HepG2 (cell line): ENCODE measurements at regions not wholly inside any gene's neighbourhood (a gene's known extent, or its start where the extent isn't known, plus 50 kb on each side); places are given as distances from the start of the nearest gene placed in this dataset.

Source experiments
- EHMT2 ChIP-seq: fragments of 200-600 bp; sonication (generic); IDR thresholded peaks from 2 replicates; pipeline ENCODE4 v1.7.0; 2017; ENCODE audit warnings: antibody characterized with exemption, low read depth, low read length, borderline replicate concordance
- GTF2F1 ChIP-seq: fragments of 150-350 bp; IDR thresholded peaks from 2 replicates; pipeline ENCODE4 v1.6.1; 2014; ENCODE audit warnings: low read length
- HDAC2 ChIP-seq: sonication (generic); formaldehyde crosslinking; IDR thresholded peaks from 2 replicates; pipeline ENCODE4 v1.4.0; 2020; ENCODE audit warnings: missing genetic modification reagents
- POGZ ChIP-seq: sonication (generic); formaldehyde crosslinking; IDR thresholded peaks from 2 replicates; pipeline ENCODE4 v1.4.0; 2020; ENCODE audit warnings: mild to moderate bottlenecking, missing genetic modification reagents
- REPIN1 ChIP-seq: sonication (generic); formaldehyde crosslinking; IDR thresholded peaks from 2 replicates; pipeline ENCODE4 v1.8.0; 2022; ENCODE audit warnings: missing genetic modification reagents, low read depth, mild to moderate bottlenecking, borderline replicate concordance
- RFXANK ChIP-seq: IDR thresholded peaks from 2 replicates; pipeline ENCODE4 v1.6.1; 2016
- ZNF775 ChIP-seq: sonication (generic); formaldehyde crosslinking; IDR thresholded peaks from 2 replicates; pipeline ENCODE4 v1.4.0; 2020; ENCODE audit warnings: missing genetic modification reagents, mild to moderate bottlenecking, moderate library complexity, borderline replicate concordance
- TF ChIP-seq, protein P1 (sequence below): sonication (generic); formaldehyde crosslinking; IDR thresholded peaks from 2 replicates; pipeline ENCODE4 v1.4.0; 2020; ENCODE audit warnings: missing genetic modification reagents
- TF ChIP-seq, protein P2 (sequence below), 2 experiments: IDR thresholded peaks; 2 replicates each; pipeline ENCODE4 v1.6.1; 2011 to 2012; ENCODE audit warnings: low read length in 2 of 2, borderline replicate concordance in 1 of 2, low read depth in 1 of 2, mild to moderate bottlenecking in 1 of 2, moderate library complexity in 1 of 2
- TF ChIP-seq, protein P3 (sequence below): sonication (generic); formaldehyde crosslinking; IDR thresholded peaks from 2 replicates; pipeline ENCODE4 v1.5.0; 2020; ENCODE audit warnings: mild to moderate bottlenecking, missing genetic modification reagents, moderate library complexity
- TF ChIP-seq, protein P4 (sequence below): sonication (generic); formaldehyde crosslinking; IDR thresholded peaks from 2 replicates; pipeline ENCODE4 v1.5.0; 2020; ENCODE audit warnings: mild to moderate bottlenecking, missing genetic modification reagents, borderline replicate concordance
- TF ChIP-seq, protein P5 (sequence below): sonication (generic); formaldehyde crosslinking; IDR thresholded peaks from 2 replicates; pipeline ENCODE4 v1.8.1; 2023; ENCODE audit warnings: missing genetic modification reagents, inconsistent platforms, borderline replicate concordance

DNA sequence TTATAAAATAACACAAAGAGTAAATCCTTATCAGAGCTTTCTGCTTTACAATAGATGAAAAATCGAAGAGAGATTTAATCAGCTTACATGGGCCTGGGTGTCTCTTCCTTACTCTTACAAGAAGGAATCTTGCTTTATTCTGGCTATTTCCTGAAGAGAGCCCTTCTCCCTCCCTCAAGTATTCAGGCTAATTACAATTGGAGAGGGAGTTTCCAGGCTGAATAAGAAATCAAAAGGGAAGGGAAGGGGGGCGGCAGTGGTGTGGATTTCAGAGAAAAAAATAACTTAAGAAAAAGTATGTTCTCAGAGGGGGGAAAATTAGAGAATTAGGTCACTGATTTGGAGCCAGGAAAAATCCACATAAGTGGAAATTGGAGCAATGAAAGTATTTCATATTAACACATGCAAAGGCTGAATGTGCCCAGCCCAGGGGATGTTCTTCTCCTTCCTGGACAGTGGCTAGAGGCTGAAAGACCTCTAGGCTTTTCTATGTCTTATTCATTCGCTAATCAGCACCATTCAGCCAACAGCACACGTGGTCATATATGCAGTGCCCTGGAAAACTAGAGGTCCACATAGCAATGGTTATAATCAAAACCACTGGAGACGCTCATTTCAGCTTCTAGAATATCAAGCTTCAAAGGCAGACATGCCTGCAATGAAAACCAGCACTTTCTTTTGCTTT lies 158.9 kb upstream of the BTG1 start:
- TF ChIP-seq RFXANK (CRISPR knock-in tag) (no peak), GTF2F1 (no peak), REPIN1 (CRISPR knock-in tag) (no peak), EHMT2 (no peak), POGZ (CRISPR knock-in tag) (no peak), ZNF775 (CRISPR knock-in tag) (no peak), HDAC2 (CRISPR knock-in tag) (no peak)
- TF ChIP-seq, protein P1, sequence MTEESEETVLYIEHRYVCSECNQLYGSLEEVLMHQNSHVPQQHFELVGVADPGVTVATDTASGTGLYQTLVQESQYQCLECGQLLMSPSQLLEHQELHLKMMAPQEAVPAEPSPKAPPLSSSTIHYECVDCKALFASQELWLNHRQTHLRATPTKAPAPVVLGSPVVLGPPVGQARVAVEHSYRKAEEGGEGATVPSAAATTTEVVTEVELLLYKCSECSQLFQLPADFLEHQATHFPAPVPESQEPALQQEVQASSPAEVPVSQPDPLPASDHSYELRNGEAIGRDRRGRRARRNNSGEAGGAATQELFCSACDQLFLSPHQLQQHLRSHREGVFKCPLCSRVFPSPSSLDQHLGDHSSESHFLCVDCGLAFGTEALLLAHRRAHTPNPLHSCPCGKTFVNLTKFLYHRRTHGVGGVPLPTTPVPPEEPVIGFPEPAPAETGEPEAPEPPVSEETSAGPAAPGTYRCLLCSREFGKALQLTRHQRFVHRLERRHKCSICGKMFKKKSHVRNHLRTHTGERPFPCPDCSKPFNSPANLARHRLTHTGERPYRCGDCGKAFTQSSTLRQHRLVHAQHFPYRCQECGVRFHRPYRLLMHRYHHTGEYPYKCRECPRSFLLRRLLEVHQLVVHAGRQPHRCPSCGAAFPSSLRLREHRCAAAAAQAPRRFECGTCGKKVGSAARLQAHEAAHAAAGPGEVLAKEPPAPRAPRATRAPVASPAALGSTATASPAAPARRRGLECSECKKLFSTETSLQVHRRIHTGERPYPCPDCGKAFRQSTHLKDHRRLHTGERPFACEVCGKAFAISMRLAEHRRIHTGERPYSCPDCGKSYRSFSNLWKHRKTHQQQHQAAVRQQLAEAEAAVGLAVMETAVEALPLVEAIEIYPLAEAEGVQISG (CRISPR knock-in tag), result no peak
- TF ChIP-seq, protein P2, sequence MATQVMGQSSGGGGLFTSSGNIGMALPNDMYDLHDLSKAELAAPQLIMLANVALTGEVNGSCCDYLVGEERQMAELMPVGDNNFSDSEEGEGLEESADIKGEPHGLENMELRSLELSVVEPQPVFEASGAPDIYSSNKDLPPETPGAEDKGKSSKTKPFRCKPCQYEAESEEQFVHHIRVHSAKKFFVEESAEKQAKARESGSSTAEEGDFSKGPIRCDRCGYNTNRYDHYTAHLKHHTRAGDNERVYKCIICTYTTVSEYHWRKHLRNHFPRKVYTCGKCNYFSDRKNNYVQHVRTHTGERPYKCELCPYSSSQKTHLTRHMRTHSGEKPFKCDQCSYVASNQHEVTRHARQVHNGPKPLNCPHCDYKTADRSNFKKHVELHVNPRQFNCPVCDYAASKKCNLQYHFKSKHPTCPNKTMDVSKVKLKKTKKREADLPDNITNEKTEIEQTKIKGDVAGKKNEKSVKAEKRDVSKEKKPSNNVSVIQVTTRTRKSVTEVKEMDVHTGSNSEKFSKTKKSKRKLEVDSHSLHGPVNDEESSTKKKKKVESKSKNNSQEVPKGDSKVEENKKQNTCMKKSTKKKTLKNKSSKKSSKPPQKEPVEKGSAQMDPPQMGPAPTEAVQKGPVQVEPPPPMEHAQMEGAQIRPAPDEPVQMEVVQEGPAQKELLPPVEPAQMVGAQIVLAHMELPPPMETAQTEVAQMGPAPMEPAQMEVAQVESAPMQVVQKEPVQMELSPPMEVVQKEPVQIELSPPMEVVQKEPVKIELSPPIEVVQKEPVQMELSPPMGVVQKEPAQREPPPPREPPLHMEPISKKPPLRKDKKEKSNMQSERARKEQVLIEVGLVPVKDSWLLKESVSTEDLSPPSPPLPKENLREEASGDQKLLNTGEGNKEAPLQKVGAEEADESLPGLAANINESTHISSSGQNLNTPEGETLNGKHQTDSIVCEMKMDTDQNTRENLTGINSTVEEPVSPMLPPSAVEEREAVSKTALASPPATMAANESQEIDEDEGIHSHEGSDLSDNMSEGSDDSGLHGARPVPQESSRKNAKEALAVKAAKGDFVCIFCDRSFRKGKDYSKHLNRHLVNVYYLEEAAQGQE (IDR thresholded peaks at IDR 0.05; ENCODE audit: borderline replicate concordance in 1 of 2, low read depth in 1 of 2, low read length in 2 of 2), result no peak
- TF ChIP-seq, protein P3, sequence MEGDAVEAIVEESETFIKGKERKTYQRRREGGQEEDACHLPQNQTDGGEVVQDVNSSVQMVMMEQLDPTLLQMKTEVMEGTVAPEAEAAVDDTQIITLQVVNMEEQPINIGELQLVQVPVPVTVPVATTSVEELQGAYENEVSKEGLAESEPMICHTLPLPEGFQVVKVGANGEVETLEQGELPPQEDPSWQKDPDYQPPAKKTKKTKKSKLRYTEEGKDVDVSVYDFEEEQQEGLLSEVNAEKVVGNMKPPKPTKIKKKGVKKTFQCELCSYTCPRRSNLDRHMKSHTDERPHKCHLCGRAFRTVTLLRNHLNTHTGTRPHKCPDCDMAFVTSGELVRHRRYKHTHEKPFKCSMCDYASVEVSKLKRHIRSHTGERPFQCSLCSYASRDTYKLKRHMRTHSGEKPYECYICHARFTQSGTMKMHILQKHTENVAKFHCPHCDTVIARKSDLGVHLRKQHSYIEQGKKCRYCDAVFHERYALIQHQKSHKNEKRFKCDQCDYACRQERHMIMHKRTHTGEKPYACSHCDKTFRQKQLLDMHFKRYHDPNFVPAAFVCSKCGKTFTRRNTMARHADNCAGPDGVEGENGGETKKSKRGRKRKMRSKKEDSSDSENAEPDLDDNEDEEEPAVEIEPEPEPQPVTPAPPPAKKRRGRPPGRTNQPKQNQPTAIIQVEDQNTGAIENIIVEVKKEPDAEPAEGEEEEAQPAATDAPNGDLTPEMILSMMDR, result no peak
- TF ChIP-seq, protein P4, sequence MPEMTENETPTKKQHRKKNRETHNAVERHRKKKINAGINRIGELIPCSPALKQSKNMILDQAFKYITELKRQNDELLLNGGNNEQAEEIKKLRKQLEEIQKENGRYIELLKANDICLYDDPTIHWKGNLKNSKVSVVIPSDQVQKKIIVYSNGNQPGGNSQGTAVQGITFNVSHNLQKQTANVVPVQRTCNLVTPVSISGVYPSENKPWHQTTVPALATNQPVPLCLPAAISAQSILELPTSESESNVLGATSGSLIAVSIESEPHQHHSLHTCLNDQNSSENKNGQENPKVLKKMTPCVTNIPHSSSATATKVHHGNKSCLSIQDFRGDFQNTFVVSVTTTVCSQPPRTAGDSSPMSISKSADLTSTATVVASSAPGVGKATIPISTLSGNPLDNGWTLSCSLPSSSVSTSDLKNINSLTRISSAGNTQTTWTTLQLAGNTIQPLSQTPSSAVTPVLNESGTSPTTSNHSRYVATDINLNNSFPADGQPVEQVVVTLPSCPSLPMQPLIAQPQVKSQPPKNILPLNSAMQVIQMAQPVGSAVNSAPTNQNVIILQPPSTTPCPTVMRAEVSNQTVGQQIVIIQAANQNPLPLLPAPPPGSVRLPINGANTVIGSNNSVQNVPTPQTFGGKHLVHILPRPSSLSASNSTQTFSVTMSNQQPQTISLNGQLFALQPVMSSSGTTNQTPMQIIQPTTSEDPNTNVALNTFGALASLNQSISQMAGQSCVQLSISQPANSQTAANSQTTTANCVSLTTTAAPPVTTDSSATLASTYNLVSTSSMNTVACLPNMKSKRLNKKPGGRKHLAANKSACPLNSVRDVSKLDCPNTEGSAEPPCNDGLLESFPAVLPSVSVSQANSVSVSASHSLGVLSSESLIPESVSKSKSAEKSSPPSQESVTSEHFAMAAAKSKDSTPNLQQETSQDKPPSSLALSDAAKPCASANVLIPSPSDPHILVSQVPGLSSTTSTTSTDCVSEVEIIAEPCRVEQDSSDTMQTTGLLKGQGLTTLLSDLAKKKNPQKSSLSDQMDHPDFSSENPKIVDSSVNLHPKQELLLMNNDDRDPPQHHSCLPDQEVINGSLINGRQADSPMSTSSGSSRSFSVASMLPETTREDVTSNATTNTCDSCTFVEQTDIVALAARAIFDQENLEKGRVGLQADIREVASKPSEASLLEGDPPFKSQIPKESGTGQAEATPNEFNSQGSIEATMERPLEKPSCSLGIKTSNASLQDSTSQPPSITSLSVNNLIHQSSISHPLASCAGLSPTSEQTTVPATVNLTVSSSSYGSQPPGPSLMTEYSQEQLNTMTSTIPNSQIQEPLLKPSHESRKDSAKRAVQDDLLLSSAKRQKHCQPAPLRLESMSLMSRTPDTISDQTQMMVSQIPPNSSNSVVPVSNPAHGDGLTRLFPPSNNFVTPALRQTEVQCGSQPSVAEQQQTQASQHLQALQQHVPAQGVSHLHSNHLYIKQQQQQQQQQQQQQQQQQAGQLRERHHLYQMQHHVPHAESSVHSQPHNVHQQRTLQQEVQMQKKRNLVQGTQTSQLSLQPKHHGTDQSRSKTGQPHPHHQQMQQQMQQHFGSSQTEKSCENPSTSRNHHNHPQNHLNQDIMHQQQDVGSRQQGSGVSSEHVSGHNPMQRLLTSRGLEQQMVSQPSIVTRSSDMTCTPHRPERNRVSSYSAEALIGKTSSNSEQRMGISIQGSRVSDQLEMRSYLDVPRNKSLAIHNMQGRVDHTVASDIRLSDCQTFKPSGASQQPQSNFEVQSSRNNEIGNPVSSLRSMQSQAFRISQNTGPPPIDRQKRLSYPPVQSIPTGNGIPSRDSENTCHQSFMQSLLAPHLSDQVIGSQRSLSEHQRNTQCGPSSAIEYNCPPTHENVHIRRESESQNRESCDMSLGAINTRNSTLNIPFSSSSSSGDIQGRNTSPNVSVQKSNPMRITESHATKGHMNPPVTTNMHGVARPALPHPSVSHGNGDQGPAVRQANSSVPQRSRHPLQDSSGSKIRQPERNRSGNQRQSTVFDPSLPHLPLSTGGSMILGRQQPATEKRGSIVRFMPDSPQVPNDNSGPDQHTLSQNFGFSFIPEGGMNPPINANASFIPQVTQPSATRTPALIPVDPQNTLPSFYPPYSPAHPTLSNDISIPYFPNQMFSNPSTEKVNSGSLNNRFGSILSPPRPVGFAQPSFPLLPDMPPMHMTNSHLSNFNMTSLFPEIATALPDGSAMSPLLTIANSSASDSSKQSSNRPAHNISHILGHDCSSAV (CRISPR knock-in tag), result no peak
- TF ChIP-seq, protein P5, sequence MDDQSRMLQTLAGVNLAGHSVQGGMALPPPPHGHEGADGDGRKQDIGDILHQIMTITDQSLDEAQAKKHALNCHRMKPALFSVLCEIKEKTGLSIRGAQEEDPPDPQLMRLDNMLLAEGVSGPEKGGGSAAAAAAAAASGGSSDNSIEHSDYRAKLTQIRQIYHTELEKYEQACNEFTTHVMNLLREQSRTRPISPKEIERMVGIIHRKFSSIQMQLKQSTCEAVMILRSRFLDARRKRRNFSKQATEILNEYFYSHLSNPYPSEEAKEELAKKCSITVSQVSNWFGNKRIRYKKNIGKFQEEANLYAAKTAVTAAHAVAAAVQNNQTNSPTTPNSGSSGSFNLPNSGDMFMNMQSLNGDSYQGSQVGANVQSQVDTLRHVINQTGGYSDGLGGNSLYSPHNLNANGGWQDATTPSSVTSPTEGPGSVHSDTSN (CRISPR knock-in tag), result no peak
